A549 (cell line): ENCODE measurements at regions not wholly inside any gene's neighbourhood (a gene's known extent, or its start where the extent isn't known, plus 50 kb on each side); places are given as distances from the start of the nearest gene placed in this dataset.

ENCODE experiments used
- ATAC-seq, 2 experiments: fragments of 200-7000 bp in 1 of 2; fragments of >200 bp in 1 of 2; cut with Nextera tagmentation in 1 of 2; cut with Tn5 transposase in 1 of 2; 3 replicates each; pipeline versions ENCODE4 v1.8.0 to v1.9.1; 2018 to 2020; ENCODE audit warnings: mild to moderate bottlenecking in 1 of 2, moderate library complexity in 1 of 2
- CTCF ChIA-PET: fragments of 300-600 bp; sonication (Branson Sonifier 250); formaldehyde crosslinking; extraction: SDS; loops from one replicate; lab custom pipeline; 2021; ENCODE audit warnings: antibody characterized with exemption, inconsistent platforms; lab: Yijun Ruan, JAX
- POLR2A ChIA-PET: fragments of 350-600 bp; formaldehyde crosslinking; extraction: SDS; loops from one replicate; lab custom pipeline; 2021; ENCODE audit warnings: antibody characterized with exemption, inconsistent platforms; lab: Yijun Ruan, JAX
- DNase-seq, 2 experiments: peaks; one replicate each; pipeline versions ENCODE4 v3.0.0 to v3.0.0-alpha.2; 2011 to 2016; ENCODE audit warnings: low read depth in 1 of 2, low spot score in 1 of 2
- FAIRE-seq: peaks from 2 replicates; lab custom pipeline; 2011; peaks lifted over from hg19 to GRCh38; lab: Jason Lieb, UNC
- H3K27ac ChIP-seq, 2 experiments: fragments of >200 bp; sonication (Bioruptor Twin); formaldehyde crosslinking; 3 replicates each; pipeline ENCODE4 v1.5.1; 2016 to 2017
- H3K4me1 ChIP-seq: fragments of >200 bp; sonication (Bioruptor Twin); formaldehyde crosslinking; 3 replicates; pipeline ENCODE4 v1.6.1; 2016
- H3K4me2 ChIP-seq: fragments of >200 bp; sonication (Bioruptor Twin); formaldehyde crosslinking; 3 replicates; pipeline ENCODE4 v1.6.1; 2016
- H3K4me3 ChIP-seq: fragments of >200 bp; sonication (Bioruptor Twin); formaldehyde crosslinking; 3 replicates; pipeline ENCODE4 v1.5.1; 2016
- H3K9me3 ChIP-seq: fragments of >200 bp; sonication (Bioruptor Twin); formaldehyde crosslinking; 3 replicates; pipeline ENCODE4 v1.6.1; 2016
- CBX2 ChIP-seq: fragments of 200-600 bp; sonication (generic); IDR thresholded peaks from 2 replicates; pipeline ENCODE4 v1.6.1; 2016; ENCODE audit warnings: low read depth, mild to moderate bottlenecking, borderline replicate concordance
- CBX8 ChIP-seq: fragments of 200-600 bp; sonication (generic); IDR thresholded peaks from 2 replicates; pipeline ENCODE4 v1.6.1; 2016
- EHF ChIP-seq: fragments of 250-450 bp; sonication (Bioruptor Pico); IDR thresholded peaks from 2 replicates; pipeline ENCODE4 v1.5.0; 2020; ENCODE audit warnings: mild to moderate bottlenecking
- EP300 ChIP-seq, 2 experiments: fragments of >200 bp; sonication (Bioruptor Twin); formaldehyde crosslinking; IDR thresholded peaks; 2 replicates in 1 of 2; 3 replicates in 1 of 2; pipeline ENCODE4 v1.6.1; 2016 to 2017
- FOSB ChIP-seq: fragments of 250-450 bp; sonication (Bioruptor Pico); IDR thresholded peaks from 2 replicates; pipeline ENCODE4 v1.5.0; 2020; ENCODE audit warnings: mild to moderate bottlenecking, moderate library complexity
- FOSL2 ChIP-seq, 2 experiments: fragments of 450-650 bp in 1 of 2; fragments of >200 bp in 1 of 2; sonication (Bioruptor Twin) in 1 of 2; formaldehyde crosslinking; IDR thresholded peaks; 2 replicates each; pipeline versions ENCODE4 v1.5.0 to v1.6.1; 2016 to 2020; ENCODE audit warnings: mild to moderate bottlenecking in 1 of 2, moderate library complexity in 1 of 2
- GATA3 ChIP-seq: IDR thresholded peaks from 2 replicates; pipeline ENCODE4 v1.6.1; 2012; ENCODE audit warnings: borderline replicate concordance
- HDAC2 ChIP-seq: fragments of 200-600 bp; sonication (generic); IDR thresholded peaks from 2 replicates; pipeline ENCODE4 v1.6.1; 2016
- HEYL ChIP-seq: fragments of 250-450 bp; sonication (Bioruptor Pico); IDR thresholded peaks from 2 replicates; pipeline ENCODE4 v1.8.0; 2021; ENCODE audit warnings: mild to moderate bottlenecking, moderate library complexity
- HOXA7 ChIP-seq: fragments of 250-450 bp; sonication (Bioruptor Pico); IDR thresholded peaks from 2 replicates; pipeline ENCODE4 v1.5.0; 2020; ENCODE audit warnings: mild to moderate bottlenecking, moderate library complexity
- HOXB13 ChIP-seq: fragments of 250-450 bp; sonication (Bioruptor Pico); IDR thresholded peaks from 2 replicates; pipeline ENCODE4 v1.5.0; 2020; ENCODE audit warnings: low read depth, mild to moderate bottlenecking, moderate library complexity
- JUNB ChIP-seq: fragments of >200 bp; sonication (Bioruptor Twin); formaldehyde crosslinking; IDR thresholded peaks from 2 replicates; pipeline ENCODE4 v1.6.1; 2016
- KDM1A ChIP-seq: fragments of 200-600 bp; sonication (generic); IDR thresholded peaks from 2 replicates; pipeline ENCODE4 v1.6.1; 2016; ENCODE audit warnings: low read depth, mild to moderate bottlenecking
- MYC ChIP-seq: IDR thresholded peaks from 2 replicates; pipeline ENCODE4 v1.6.1; 2012; ENCODE audit warnings: mild to moderate bottlenecking, inconsistent platforms, low read length, improper control_type of control experiment, borderline replicate concordance
- NFE2L2 ChIP-seq: fragments of 150-350 bp; conservative IDR thresholded peaks from 2 replicates; pipeline ENCODE4 v1.6.1; 2014; ENCODE audit warnings: low read length
- NR3C1 ChIP-seq: fragments of >200 bp; sonication (Bioruptor Twin); formaldehyde crosslinking; IDR thresholded peaks from 3 replicates; pipeline ENCODE4 v1.6.1; 2017
- PHF8 ChIP-seq: fragments of 200-600 bp; sonication (generic); IDR thresholded peaks from 2 replicates; pipeline ENCODE4 v1.6.1; 2016; ENCODE audit warnings: low read depth, mild to moderate bottlenecking, antibody characterized with exemption, moderate library complexity, borderline replicate concordance
- POLR2A ChIP-seq: IDR thresholded peaks from 2 replicates; pipeline ENCODE4 v1.6.1; 2012; ENCODE audit warnings: mild to moderate bottlenecking, low read length
- POLR2AphosphoS2 ChIP-seq: conservative IDR thresholded peaks from 2 replicates; pipeline ENCODE4 v1.6.1; 2012; ENCODE audit warnings: low read length, improper control_type of control experiment, inconsistent platforms
- RARB ChIP-seq: fragments of 250-450 bp; sonication (Bioruptor Pico); IDR thresholded peaks from 2 replicates; pipeline ENCODE4 v1.8.0; 2021; ENCODE audit warnings: mild to moderate bottlenecking, moderate library complexity
- RCOR1 ChIP-seq: fragments of 150-350 bp; IDR thresholded peaks from 2 replicates; pipeline ENCODE4 v1.6.1; 2014; ENCODE audit warnings: antibody characterized with exemption, low read length, low read depth
- SREBF2 ChIP-seq: fragments of 450-650 bp; IDR thresholded peaks from 2 replicates; pipeline ENCODE4 v1.6.1; 2014; ENCODE audit warnings: mild to moderate bottlenecking, moderate library complexity
- TFCP2L1 ChIP-seq: fragments of 250-450 bp; sonication (Bioruptor Pico); IDR thresholded peaks from 2 replicates; pipeline ENCODE4 v1.5.0; 2021; ENCODE audit warnings: mild to moderate bottlenecking
- WGBS: methylation state at CpG from one replicate; pipeline ENCODE4 v1.1.6; 2017; ENCODE audit errors: missing lambda C conversion rate; 5-methylcytosine and 5-hydroxymethylcytosine counted together
- TF ChIP-seq, protein P1 (sequence below): fragments of 450-650 bp; IDR thresholded peaks from 2 replicates; pipeline ENCODE4 v1.6.1; 2014; ENCODE audit warnings: antibody characterized with exemption
- TF ChIP-seq, protein P2 (sequence below): fragments of 250-450 bp; sonication (Bioruptor Pico); IDR thresholded peaks from 2 replicates; pipeline ENCODE4 v1.5.0; 2020; ENCODE audit warnings: low read depth, mild to moderate bottlenecking, moderate library complexity

DNA sequence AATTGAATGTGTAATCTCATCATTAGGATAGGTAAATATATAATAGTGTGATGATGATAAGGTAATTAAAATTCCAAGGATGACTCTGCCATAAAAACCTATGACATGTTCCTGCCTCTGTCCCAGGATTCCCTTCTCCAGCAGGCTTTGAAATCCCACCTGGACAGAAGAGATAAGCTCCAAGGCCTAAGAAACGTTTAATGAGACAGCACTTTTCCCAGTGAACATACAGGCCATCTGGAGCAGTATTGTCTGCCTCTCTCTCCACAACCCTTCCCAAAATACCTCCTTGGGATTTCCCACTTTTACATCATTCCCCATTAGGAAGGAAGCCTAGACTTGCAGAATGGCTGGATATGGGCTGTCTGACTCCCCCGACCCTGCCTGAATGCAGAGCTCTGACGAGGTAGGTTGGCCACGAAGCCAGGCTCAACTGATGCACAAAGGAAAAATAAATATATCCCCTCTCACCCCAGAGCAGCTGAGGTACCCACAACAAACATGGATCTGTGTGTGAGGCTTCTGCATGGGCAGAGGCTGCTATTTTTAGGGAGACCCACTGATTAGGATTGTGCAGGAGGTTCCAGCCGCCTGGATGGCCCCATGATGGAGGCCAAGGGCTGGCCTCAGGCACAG, 71.0 kb downstream of the TMPRSS5 start:
- CTCF ChIA-PET: no interaction called here
- Histone ChIP-seq H3K4me3 (no peak overlapping the region), H3K4me2 (no peak overlapping the region), H3K4me1 (no peaks in the 10 kb centered on the region), H3K27ac (no peak overlapping the region), H3K9me3 (no peaks in the 10 kb centered on the region)
- WGBS: 13% methylated on average over 5 of the region's 5 CpGs
- no peak for TF ChIP-seq RCOR1
- no peak for TF ChIP-seq FOSB (CRISPR knock-in tag)
- TF ChIP-seq NR3C1: no peak
- TF ChIP-seq EP300 (IDR thresholded peaks at IDR 0.05): no peak
- no peak for TF ChIP-seq HEYL (CRISPR knock-in tag)
- TF ChIP-seq TFCP2L1 (CRISPR knock-in tag): no peak
- TF ChIP-seq JUNB: no peak
- TF ChIP-seq, protein P1, sequence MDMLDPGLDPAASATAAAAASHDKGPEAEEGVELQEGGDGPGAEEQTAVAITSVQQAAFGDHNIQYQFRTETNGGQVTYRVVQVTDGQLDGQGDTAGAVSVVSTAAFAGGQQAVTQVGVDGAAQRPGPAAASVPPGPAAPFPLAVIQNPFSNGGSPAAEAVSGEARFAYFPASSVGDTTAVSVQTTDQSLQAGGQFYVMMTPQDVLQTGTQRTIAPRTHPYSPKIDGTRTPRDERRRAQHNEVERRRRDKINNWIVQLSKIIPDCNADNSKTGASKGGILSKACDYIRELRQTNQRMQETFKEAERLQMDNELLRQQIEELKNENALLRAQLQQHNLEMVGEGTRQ: no peak
- no peak for TF ChIP-seq KDM1A
- no peak for TF ChIP-seq NFE2L2
- no peak for TF ChIP-seq HOXB13
- no peak for TF ChIP-seq HOXA7 (CRISPR knock-in tag)
- no peak for TF ChIP-seq MYC
- TF ChIP-seq POLR2A: no peak
- no peak for TF ChIP-seq RARB (CRISPR knock-in tag)
- no peak for TF ChIP-seq CBX8
- TF ChIP-seq EHF (CRISPR knock-in tag): no peak
- TF ChIP-seq GATA3: no peak
- no peak for TF ChIP-seq HDAC2
- FAIRE-seq: no peak
- ATAC-seq: no peak
- POLR2A ChIA-PET: no interaction called here
- DNase-seq: no peak

DNA sequence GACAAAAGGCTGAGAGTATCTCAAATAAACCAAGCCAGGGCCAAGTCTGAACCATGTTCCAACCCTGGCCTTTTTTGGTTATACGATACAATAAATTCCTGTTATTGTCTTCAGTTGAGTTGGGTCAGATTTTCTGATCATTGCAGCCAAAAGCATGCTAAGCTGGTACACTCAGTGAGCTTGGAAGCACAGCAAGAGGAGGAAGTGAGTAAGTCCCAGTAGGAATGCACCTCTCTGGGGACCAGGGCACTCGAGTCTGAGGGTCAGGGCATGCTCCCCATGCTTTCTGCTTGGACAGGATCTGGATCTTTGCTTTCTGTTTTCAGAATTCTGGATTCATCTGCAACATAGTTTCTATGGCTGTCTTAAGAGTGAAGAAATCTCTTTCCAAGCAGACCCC, 73.1 kb downstream of the TMPRSS5 start:
- POLR2A ChIA-PET: no interaction called here
- DNase-seq (no peak), ATAC-seq (no peak), FAIRE-seq (no peak)
- no peak overlapping the region for H3K27ac ChIP-seq
- H3K4me1 ChIP-seq: no peaks in the 10 kb centered on the region
- TF ChIP-seq JUNB (no peak), GATA3 (no peak), FOSL2 (IDR thresholded peaks at IDR 0.05) (no peak), FOSL2 (CRISPR knock-in tag; IDR thresholded peaks at IDR 0.05) (no peak), POLR2AphosphoS2 (no peak), HEYL (CRISPR knock-in tag) (no peak), CBX2 (no peak), PHF8 (no peak), HOXA7 (CRISPR knock-in tag) (no peak), EP300 (IDR thresholded peaks at IDR 0.05) (no peak), SREBF2 (no peak)
- TF ChIP-seq, protein P1: no peak
- TF ChIP-seq, protein P2, sequence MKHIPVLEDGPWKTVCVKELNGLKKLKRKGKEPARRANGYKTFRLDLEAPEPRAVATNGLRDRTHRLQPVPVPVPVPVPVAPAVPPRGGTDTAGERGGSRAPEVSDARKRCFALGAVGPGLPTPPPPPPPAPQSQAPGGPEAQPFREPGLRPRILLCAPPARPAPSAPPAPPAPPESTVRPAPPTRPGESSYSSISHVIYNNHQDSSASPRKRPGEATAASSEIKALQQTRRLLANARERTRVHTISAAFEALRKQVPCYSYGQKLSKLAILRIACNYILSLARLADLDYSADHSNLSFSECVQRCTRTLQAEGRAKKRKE (CRISPR knock-in tag): no peak
- no peak overlapping the region for H3K4me3 ChIP-seq
- no peaks in the 10 kb centered on the region for H3K9me3 ChIP-seq
- H3K4me2 ChIP-seq: no peak overlapping the region
- CTCF ChIA-PET: interaction anchor here (0.7 kb wide), 1 partner anchor 35 kb away, joined by 3 read pairs; no protein-coding TSS in a partner anchor
- WGBS: 32% methylated on average over 2 of the region's 2 CpGs

DNA sequence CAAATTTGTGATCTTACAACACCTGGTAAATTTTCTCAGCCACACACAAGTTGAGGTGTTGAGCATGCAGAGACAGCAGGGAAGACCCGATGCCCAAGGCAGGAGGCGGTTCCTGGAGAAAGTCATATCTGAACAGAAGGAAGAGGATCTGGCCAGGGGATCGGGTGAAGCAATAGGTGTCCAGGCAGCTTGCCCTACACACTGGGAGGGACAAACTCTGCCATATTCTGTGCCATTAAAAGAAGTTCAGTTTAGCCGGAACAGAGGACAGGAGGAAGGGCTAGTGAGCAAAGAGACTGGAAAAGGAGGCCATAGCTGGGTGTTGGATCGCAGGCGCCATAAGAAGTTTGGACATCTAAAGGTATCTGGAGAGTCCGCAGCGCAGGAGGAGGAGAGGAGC, 76.5 kb downstream of the TMPRSS5 start:
- FAIRE-seq: no peak
- POLR2A ChIA-PET: no interaction called here

More for the DNA sequence above, 76.5 kb downstream of the TMPRSS5 start:
- Histone ChIP-seq H3K4me2 (no peak overlapping the region), H3K9me3 (no peaks in the 10 kb centered on the region), H3K4me1 (no peaks in the 10 kb centered on the region), H3K27ac (no peak overlapping the region), H3K4me3 (no peak overlapping the region)
- CTCF ChIA-PET: no interaction called here
- no peak for TF ChIP-seq SREBF2
- ATAC-seq (no peak), DNase-seq (no peak)
- WGBS: 57% methylated on average over 8 of the region's 8 CpGs
